ENCODE measurements at regions not wholly inside any gene's neighbourhood (a gene's known extent, or its start where the extent isn't known, plus 50 kb on each side); places are given as distances from the start of the nearest gene placed in this dataset.

GRCh38 chr4:62342346-62342745, 1142.2 kb downstream of the ADGRL3 start:
- BruUV-seq (replicated peaks), result no TSS peak
- no peaks in the 10 kb centered on the region for H3K36me3 ChIP-seq (ENCODE audit: control insufficient read depth, insufficient read depth, low read length)
- POLR2A ChIA-PET, result no interaction called here
- intact Hi-C loops (cut with micrococcal nuclease; ENCODE audit: unreplicated experiment), result no loop called here
- no peak for TF ChIP-seq SIN3A (IDR thresholded peaks at IDR 0.05; ENCODE audit: borderline replicate concordance, insufficient read depth, low read depth, low read length)
- no peak for TF ChIP-seq CTCF (IDR thresholded peaks at IDR 0.05)
- no peak for TF ChIP-seq POLR2AphosphoS5 (IDR thresholded peaks at IDR 0.05; ENCODE audit: low read depth, low read length)
- no peak for TF ChIP-seq TCF7L2 (IDR thresholded peaks at IDR 0.05; ENCODE audit: low read depth, low read length)
- TF ChIP-seq REST (IDR thresholded peaks at IDR 0.05; ENCODE audit: insufficient read depth in 1 of 2, low read depth in 2 of 2, low read length in 1 of 2), result no peak
- ATAC-seq (no peak), DNase-seq (ENCODE audit: low read depth, low spot score) (no peak)
- CTCF ChIA-PET, result no interaction called here
- no peaks in the 10 kb centered on the region for H3K4me1 ChIP-seq (ENCODE audit: control insufficient read depth, insufficient read depth, low read length)
- in situ Hi-C loops (cut with HindIII; ENCODE audit: low pct_unique_long_range_greater_than_20kb, low sequenced_read_pairs), result no loop called here
- no peaks in the 10 kb centered on the region for H3K9me3 ChIP-seq (ENCODE audit: control insufficient read depth, insufficient read depth, low read depth, low read length)
- no peaks in the 10 kb centered on the region for H3K27me3 ChIP-seq (ENCODE audit: control insufficient read depth, insufficient read depth, low read length)
- H3K27ac ChIP-seq (ENCODE audit: low read length), result no peak overlapping the region
- no peak overlapping the region for H3K4me3 ChIP-seq (ENCODE audit: low read depth in 2 of 2, low read length in 2 of 2)

- no peaks in the 10 kb centered on the region for H3K4me1 ChIP-seq (ENCODE audit: control insufficient read depth, insufficient read depth, low read length)
- ATAC-seq (no peak), DNase-seq (ENCODE audit: low read depth, low spot score) (no peak)
- no peaks in the 10 kb centered on the region for H3K27me3 ChIP-seq (ENCODE audit: control insufficient read depth, insufficient read depth, low read length)
- in situ Hi-C loops (cut with HindIII; ENCODE audit: low pct_unique_long_range_greater_than_20kb, low sequenced_read_pairs) (no loop called here), intact Hi-C loops (cut with micrococcal nuclease; ENCODE audit: unreplicated experiment) (no loop called here)
- no peaks in the 10 kb centered on the region for H3K9me3 ChIP-seq (ENCODE audit: control insufficient read depth, insufficient read depth, low read depth, low read length)
- ChIA-PET CTCF (no interaction called here), POLR2A (no interaction called here)
- H3K4me3 ChIP-seq (ENCODE audit: low read depth in 2 of 2, low read length in 2 of 2), result no peak overlapping the region
- BruUV-seq (replicated peaks), result no TSS peak
- TF ChIP-seq REST (IDR thresholded peaks at IDR 0.05; ENCODE audit: insufficient read depth in 1 of 2, low read depth in 2 of 2, low read length in 1 of 2), result no peak
- no peak for TF ChIP-seq SIN3A (IDR thresholded peaks at IDR 0.05; ENCODE audit: borderline replicate concordance, insufficient read depth, low read depth, low read length)
- TF ChIP-seq POLR2AphosphoS5 (IDR thresholded peaks at IDR 0.05; ENCODE audit: low read depth, low read length), result no peak
- TF ChIP-seq CTCF (IDR thresholded peaks at IDR 0.05), result no peak
- TF ChIP-seq TCF7L2 (IDR thresholded peaks at IDR 0.05; ENCODE audit: low read depth, low read length), result no peak
- H3K36me3 ChIP-seq (ENCODE audit: control insufficient read depth, insufficient read depth, low read length), result no peaks in the 10 kb centered on the region
- no peak overlapping the region for H3K27ac ChIP-seq (ENCODE audit: low read length)
Observed at GRCh38 chr4:62328526-62328925, 1128.4 kb downstream of the ADGRL3 start.

Data from Panc1 (cell line).